OCI-LY7 (cell line): ENCODE measurements at regions not wholly inside any gene's neighbourhood (a gene's known extent, or its start where the extent isn't known, plus 50 kb on each side); places are given as distances from the start of the nearest gene placed in this dataset.

Source experiments
- BruUV-seq: library from RNA; stranded (reverse); fragments of 400-500 nt; replicated peaks from 2 replicates; lab custom pipeline; 2021; lab: Mats Ljungman, UMichigan
- CTCF ChIA-PET: fragments of 300-600 bp; sonication (Branson Sonifier 250); formaldehyde crosslinking; loops from one replicate; lab custom pipeline; 2022; ENCODE audit warnings: antibody characterized with exemption; ENCODE audit not compliant: unreplicated experiment; lab: Charles Lee
- POLR2A ChIA-PET: fragments of 300-600 bp; sonication (Branson Sonifier 250); formaldehyde crosslinking; loops from one replicate; lab custom pipeline; 2022; ENCODE audit warnings: antibody characterized with exemption; lab: Charles Lee
- DNase-seq: peaks from one replicate; pipeline ENCODE4 v3.0.0-alpha.2; 2015; ENCODE audit warnings: low spot score
- H2AFZ ChIP-seq: fragments of 200-600 bp; sonication (generic), shearing (Covaris generic); 2 replicates; pipeline ENCODE4 v1.6.1; 2014; ENCODE audit warnings: mild to moderate bottlenecking, antibody characterized with exemption, low read length, moderate library complexity
- H3K27ac ChIP-seq: fragments of 200-600 bp; sonication (generic); 2 replicates; pipeline ENCODE4 v1.5.1; 2014; ENCODE audit warnings: mixed run types, low read depth, mild to moderate bottlenecking, moderate library complexity, low read length, inconsistent platforms; ENCODE audit not compliant: poor library complexity, severe bottlenecking
- H3K36me3 ChIP-seq: fragments of 200-600 bp; sonication (generic); 2 replicates; pipeline ENCODE4 v1.6.1; 2014; ENCODE audit warnings: mild to moderate bottlenecking, antibody characterized with exemption, low read length, moderate library complexity, mixed read lengths; ENCODE audit not compliant: insufficient read depth
- H3K4me1 ChIP-seq: fragments of 200-600 bp; sonication (generic); 2 replicates; pipeline ENCODE4 v1.5.1; 2014; ENCODE audit warnings: mild to moderate bottlenecking, low read length; ENCODE audit not compliant: insufficient read depth, poor library complexity, severe bottlenecking
- H3K4me2 ChIP-seq: fragments of 200-600 bp; sonication (generic); 2 replicates; pipeline ENCODE4 v1.6.1; 2014; ENCODE audit warnings: mild to moderate bottlenecking, low read length
- H3K4me3 ChIP-seq: fragments of 200-600 bp; sonication (generic); 2 replicates; pipeline ENCODE4 v1.5.1; 2014; ENCODE audit warnings: mild to moderate bottlenecking, low read depth, low read length; ENCODE audit not compliant: poor library complexity, severe bottlenecking
- H3K79me2 ChIP-seq: fragments of 200-600 bp; sonication (generic); 2 replicates; pipeline ENCODE4 v1.6.1; 2016; ENCODE audit warnings: low read depth, mild to moderate bottlenecking, low read length, moderate library complexity, mixed read lengths; ENCODE audit not compliant: insufficient read depth
- H3K9me2 ChIP-seq: fragments of 200-600 bp; sonication (generic); 2 replicates; pipeline ENCODE4 v1.6.1; 2016; ENCODE audit warnings: mild to moderate bottlenecking, low read length, mixed read lengths; ENCODE audit not compliant: insufficient read depth
- H3K9me3 ChIP-seq: fragments of 200-600 bp; sonication (generic); 2 replicates; pipeline ENCODE4 v1.6.1; 2014; ENCODE audit warnings: mild to moderate bottlenecking, mixed run types, low read length, mixed read lengths
- H4K20me1 ChIP-seq: fragments of 200-600 bp; sonication (generic); 2 replicates; pipeline ENCODE4 v1.6.1; 2014; ENCODE audit warnings: mild to moderate bottlenecking, antibody characterized with exemption, low read length, moderate library complexity, mixed read lengths; ENCODE audit not compliant: insufficient read depth
- EZH2phosphoT487 ChIP-seq: fragments of 200-600 bp; sonication (generic); IDR thresholded peaks from 2 replicates; pipeline ENCODE4 v1.6.1; 2018; ENCODE audit warnings: low read depth, borderline replicate concordance, mild to moderate bottlenecking, mixed run types, antibody characterized with exemption, low read length, moderate library complexity, mixed read lengths
- intact Hi-C: fragments of 100-400 bp; cut with micrococcal nuclease; formaldehyde crosslinking; loops from one replicate; pipeline ENCODE4 v1.10.0; 2022; ENCODE audit not compliant: unreplicated experiment
- TF ChIP-seq, protein P1 (sequence below): fragments of 200-600 bp; sonication (generic); conservative IDR thresholded peaks from 2 replicates; pipeline ENCODE4 v1.5.1; 2014; ENCODE audit warnings: mild to moderate bottlenecking, antibody characterized with exemption, low read length, moderate library complexity, mixed read lengths

- Histone ChIP-seq H3K27ac (no peak overlapping the region), H3K4me1 (no peaks in the 10 kb centered on the region), H3K79me2 (no peaks in the 10 kb centered on the region), H3K4me2 (no peak overlapping the region), H3K36me3 (no peaks in the 10 kb centered on the region), H4K20me1 (no peaks in the 10 kb centered on the region), H3K9me3 (no peaks in the 10 kb centered on the region), H3K9me2 (no peaks in the 10 kb centered on the region), H3K4me3 (no peak overlapping the region), H2AFZ (no peak overlapping the region)
- ChIA-PET POLR2A (interaction anchor here (0.5 kb wide), 1 partner anchor 447 kb away, joined by 4 read pairs; no protein-coding TSS in a partner anchor), CTCF (no interaction called here)
- no TSS peak for BruUV-seq
- intact Hi-C loops: no loop called here
- no peak for DNase-seq
- TF ChIP-seq, protein P1, sequence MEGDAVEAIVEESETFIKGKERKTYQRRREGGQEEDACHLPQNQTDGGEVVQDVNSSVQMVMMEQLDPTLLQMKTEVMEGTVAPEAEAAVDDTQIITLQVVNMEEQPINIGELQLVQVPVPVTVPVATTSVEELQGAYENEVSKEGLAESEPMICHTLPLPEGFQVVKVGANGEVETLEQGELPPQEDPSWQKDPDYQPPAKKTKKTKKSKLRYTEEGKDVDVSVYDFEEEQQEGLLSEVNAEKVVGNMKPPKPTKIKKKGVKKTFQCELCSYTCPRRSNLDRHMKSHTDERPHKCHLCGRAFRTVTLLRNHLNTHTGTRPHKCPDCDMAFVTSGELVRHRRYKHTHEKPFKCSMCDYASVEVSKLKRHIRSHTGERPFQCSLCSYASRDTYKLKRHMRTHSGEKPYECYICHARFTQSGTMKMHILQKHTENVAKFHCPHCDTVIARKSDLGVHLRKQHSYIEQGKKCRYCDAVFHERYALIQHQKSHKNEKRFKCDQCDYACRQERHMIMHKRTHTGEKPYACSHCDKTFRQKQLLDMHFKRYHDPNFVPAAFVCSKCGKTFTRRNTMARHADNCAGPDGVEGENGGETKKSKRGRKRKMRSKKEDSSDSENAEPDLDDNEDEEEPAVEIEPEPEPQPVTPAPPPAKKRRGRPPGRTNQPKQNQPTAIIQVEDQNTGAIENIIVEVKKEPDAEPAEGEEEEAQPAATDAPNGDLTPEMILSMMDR: no peak
- TF ChIP-seq EZH2phosphoT487: no peak
These were observed 53.3 kb upstream of the DLX4 start for GRCh38 chr17:49915670-49916069.

GRCh38 chr17:49916854-49917515 is 52.0 kb upstream of the DLX4 start:
- BruUV-seq: no TSS peak
- DNase-seq: no peak
- H3K9me2 ChIP-seq: no peaks in the 10 kb centered on the region
- H3K4me3 ChIP-seq: no peak overlapping the region
- H3K36me3 ChIP-seq: no peaks in the 10 kb centered on the region
- no peaks in the 10 kb centered on the region for H4K20me1 ChIP-seq
- intact Hi-C loops: no loop called here
- H3K27ac ChIP-seq: no peak overlapping the region
- TF ChIP-seq EZH2phosphoT487: no peak
- TF ChIP-seq, protein P1: no peak
- no peaks in the 10 kb centered on the region for H3K4me1 ChIP-seq
- H2AFZ ChIP-seq: no peak overlapping the region
- CTCF ChIA-PET: interaction anchor here (1.0 kb wide), 1 partner anchor 80 kb away, joined by 3 read pairs; no protein-coding TSS in a partner anchor
- no peaks in the 10 kb centered on the region for H3K9me3 ChIP-seq
- no peaks in the 10 kb centered on the region for H3K79me2 ChIP-seq
- H3K4me2 ChIP-seq: no peak overlapping the region
- POLR2A ChIA-PET: no interaction called here

GRCh38 chr17:49918591-49918990 is 50.4 kb upstream of the DLX4 start:
- ChIA-PET CTCF (no interaction called here), POLR2A (no interaction called here)
- BruUV-seq: no TSS peak
- Histone ChIP-seq H3K4me1 (no peaks in the 10 kb centered on the region), H2AFZ (no peak overlapping the region), H3K79me2 (no peaks in the 10 kb centered on the region), H3K4me3 (no peak overlapping the region), H3K27ac (no peak overlapping the region), H3K4me2 (no peak overlapping the region), H4K20me1 (no peaks in the 10 kb centered on the region), H3K9me2 (no peaks in the 10 kb centered on the region), H3K9me3 (no peaks in the 10 kb centered on the region), H3K36me3 (no peaks in the 10 kb centered on the region)
- intact Hi-C loops: no loop called here
- no peak for TF ChIP-seq EZH2phosphoT487
- TF ChIP-seq, protein P1: no peak
- DNase-seq: no peak
